HG03439 (cell line): ENCODE measurements at regions not wholly inside any gene's neighbourhood (a gene's known extent, or its start where the extent isn't known, plus 50 kb on each side); places are given as distances from the start of the nearest gene placed in this dataset.

ENCODE experiments used
- ATAC-seq: cut with Tn5 transposase; IDR thresholded peaks from one replicate; pipeline ENCODE4 v1.9.1; 2021; ENCODE audit warnings: mild to moderate bottlenecking, moderate library complexity; ENCODE audit not compliant: unreplicated experiment

DNA sequence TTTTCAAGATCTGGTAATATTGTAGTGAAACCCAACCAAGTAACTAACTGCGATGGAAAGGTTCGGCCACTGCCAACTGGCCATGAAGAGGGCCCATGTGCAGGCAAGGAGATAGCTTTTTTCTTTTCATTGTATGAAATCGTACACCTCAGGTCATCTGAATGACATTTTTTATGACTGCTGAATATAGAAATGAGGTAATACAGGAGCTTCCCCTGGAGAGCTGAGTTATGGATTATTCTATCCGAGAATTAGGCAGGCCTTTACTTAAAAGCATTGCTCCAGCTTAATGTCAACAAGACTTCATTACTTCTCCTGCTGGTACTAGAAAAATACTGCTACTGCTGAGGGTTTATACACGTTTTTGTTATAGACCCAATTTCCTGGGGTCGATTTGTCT, 1215.6 kb downstream of the EFNB2 start:
- ATAC-seq, result no peak

DNA sequence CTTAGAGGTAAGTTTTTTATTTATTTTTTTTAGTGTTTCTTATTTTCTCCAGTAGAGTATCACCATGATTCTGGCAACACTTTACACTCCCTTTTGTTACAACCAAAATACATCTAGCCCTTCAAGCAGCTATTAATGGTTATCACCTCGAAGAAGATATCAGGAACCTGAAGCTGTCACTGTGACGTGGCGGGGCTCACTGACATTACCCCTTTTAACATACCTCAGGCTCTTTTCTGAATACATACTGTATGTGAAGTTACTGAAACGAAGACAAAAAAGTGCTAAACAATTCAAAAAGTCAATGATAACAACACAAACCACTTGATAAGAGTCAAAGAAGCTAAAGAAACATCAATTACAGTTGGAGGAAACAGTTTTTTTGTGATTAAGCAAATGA, 1218.7 kb downstream of the EFNB2 start:
- no peak for ATAC-seq

DNA sequence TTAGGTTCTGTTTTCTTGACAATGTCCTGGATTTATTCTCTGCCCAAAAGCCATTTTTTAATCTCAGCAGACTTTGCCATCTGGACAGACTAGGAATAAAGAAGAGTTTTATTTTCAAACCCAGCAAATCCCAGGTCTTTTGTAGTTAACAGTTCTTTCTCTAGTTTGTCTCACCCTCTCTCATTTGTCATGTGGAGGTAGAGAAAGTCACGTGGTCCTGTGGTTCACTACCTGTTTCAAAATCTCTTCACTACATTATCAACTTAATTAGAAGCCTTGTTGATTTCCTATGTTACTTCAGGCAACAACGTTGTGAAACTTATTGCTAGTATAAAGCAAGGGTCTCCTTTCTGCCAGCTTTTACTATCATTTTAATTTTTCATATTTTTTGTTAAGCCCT, 1222.6 kb downstream of the EFNB2 start:
- ATAC-seq, result no peak

DNA sequence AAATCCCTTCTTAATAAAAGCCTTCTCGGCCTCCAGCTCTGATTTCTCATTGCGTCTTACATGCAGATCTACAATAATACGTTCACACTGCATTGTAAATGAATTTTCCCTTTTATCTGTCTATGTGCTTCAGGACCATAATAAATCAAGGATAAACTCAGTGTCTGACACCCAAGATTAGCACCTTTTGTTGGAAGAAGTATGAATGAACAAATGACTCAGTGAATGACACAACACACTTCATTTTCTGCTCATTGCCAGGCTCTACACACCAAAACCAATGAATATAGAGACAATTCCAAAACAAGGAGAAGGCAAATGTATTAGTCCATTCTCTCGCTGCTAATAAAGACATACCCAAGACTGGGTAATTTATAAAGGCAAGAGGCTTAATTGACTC, 1224.4 kb downstream of the EFNB2 start:
- no peak for ATAC-seq

DNA sequence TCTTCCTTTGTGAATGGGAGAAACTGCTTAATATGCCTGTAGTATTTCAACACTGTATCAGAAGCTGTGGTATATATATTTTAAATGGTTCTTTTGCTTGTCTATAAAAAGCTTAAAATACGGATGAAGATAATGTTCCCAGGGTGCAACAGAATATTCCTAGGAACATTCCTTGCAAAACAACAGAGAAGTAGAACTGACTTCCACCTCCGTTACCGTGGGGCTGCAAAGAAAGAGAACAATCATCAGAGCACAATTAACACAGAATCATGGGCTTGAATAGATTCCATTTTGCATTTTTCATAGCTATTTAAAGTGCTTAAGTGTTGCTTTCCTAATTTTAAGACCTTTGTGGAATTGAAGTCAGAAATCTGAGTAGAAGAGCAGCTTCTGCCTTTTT, 1227.7 kb downstream of the EFNB2 start:
- no peak for ATAC-seq

DNA sequence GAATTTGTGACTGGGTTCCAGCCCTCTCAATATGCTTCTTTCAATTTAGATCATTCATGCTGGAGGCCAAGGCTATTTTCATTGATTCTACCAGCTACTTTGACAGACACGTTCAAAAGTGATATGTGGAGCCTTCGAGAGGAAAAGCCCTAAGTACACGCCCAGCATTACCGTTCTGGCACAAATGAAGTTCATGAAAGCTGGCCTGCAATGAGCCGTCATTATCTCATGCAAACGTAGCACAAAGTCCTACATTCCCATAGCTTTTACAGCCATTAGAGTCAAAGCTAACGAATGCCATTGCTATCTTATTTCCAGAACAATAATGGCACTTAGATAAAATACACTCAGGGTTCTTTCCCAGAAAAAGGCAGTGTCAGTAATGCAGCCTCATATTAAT, 1237.6 kb downstream of the EFNB2 start:
- ATAC-seq, result no peak

DNA sequence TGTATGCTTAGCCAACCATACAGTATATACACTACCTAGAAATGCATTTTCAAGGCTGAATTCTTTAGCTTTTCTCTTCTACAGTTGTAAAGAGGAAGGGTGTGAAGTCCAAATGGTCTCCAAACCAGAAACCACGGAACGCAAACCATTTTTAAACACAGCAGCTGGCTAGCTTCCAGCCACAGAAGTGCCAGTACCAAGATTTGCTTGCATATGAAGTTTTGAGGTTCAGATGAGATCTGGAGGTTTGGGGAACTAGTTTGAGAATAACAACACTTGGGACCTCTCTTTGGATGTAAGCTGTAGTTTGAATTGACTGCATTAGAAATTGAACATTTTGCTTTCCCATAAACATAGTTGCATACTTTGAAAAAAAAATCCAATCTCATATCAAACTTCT, 1243.5 kb downstream of the EFNB2 start:
- ATAC-seq, result no peak

- no peak for ATAC-seq
These were observed 1244.9 kb downstream of the EFNB2 start for GRCh38 chr13:105290596-105290995.

DNA sequence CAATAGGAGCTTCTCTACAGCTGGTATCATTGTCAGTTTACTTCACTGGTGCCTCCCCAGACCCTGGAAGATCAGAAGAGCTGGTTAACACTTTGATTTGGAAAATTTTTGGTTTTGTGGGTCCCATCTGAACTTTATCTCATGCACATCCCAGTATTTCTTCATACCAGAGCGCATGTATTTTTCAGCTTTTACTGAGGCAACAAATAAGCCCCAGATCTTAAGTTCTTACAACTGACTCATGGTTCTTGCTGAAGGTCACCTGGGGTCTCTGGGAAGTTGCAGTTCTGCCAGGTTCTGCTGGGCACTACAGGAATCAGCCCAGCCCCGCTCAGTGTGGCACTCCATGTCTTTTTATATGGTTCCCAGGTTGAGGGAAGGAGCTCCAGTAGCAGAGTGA, 1249.9 kb downstream of the EFNB2 start:
- ATAC-seq, result no peak

- ATAC-seq, result no peak
These were observed 1252.8 kb downstream of the EFNB2 start for GRCh38 chr13:105282406-105283285.

DNA sequence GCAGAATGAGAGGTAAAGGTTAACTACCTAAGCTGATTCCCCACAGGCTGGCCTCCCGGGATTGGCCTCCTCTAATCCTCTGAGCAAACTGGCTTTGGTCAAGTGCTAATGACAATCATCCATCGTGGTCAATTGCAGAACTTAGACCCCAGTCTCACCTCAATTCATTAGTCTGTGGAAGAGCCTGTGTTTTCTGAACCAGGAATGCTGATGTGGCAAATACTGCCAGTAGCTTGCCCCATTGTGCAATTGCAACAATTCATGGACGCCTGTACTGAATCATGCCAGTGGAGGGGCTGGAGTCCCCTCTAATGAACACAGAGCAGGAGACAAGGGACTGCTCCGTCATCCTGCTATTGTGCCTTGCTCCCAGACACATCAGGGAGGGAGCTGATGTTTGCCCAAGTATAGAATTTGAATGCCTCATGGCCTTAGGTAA, 1256.5 kb downstream of the EFNB2 start:
- no peak for ATAC-seq

GRCh38 chr13:105276571-105276970, 1258.9 kb downstream of the EFNB2 start:
- no peak for ATAC-seq

GRCh38 chr13:105273665-105274222, 1261.7 kb downstream of the EFNB2 start:
- ATAC-seq, result no peak

- no peak for ATAC-seq
These were observed 1262.5 kb downstream of the EFNB2 start for GRCh38 chr13:105272660-105273631.

DNA sequence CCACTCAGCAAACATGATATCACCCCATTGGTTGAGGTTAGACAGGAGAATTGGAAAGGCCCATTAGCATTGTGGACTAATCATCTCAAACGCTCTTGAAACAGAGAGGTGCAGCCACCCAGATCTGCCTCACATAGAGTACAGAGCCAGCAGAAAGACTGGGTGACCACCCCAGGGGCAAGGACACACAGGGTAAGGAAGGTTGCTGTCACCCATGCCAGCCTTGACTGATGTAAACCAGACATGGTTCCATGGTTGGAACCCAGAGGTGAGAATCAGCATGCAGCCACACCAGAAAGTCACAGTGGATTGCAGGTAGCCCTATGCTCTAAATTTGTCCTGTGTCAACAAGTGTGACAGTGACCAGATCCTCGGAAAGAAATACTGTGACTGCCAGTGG, 1268.8 kb downstream of the EFNB2 start:
- no peak for ATAC-seq

DNA sequence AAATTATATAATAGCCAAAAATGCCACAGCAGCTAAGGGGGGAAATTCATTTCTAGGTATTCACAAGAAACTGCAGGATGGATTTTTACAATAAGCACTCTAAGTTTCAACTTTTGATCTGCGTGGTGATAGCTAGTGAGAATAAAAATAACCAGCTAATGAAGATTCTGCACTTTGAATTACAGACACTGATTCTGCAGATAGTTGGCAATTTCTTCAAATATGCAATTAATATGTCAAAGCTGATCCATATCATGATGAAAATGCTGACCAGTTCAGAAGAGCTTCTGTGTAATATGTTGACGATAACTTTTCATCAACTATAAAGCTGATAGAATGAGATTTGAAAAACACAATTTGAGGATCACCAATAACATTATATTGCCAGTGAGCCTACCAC, 1272.9 kb downstream of the EFNB2 start:
- no peak for ATAC-seq

DNA sequence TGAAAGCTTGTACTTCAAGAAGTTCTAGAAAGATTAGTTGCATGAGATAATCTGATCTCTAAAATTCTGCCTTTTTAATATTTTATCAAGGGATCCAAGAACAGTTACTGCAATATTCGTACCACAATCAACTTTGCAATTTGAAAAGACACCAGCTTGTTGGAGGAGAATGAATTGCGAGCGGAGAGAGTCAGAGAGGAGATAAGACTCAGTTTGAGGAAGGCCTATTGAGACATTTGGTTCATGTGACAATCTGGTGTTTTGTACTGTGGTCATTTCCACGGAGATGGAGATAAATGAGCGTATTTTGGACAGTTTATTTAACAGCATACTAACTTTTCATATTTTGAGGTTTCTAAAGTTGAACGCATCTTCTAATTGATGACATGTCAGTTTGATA, 1276.0 kb downstream of the EFNB2 start:
- ATAC-seq, result no peak

- ATAC-seq, result no peak
These were observed 1280.0 kb downstream of the EFNB2 start for GRCh38 chr13:105255472-105255871.

DNA sequence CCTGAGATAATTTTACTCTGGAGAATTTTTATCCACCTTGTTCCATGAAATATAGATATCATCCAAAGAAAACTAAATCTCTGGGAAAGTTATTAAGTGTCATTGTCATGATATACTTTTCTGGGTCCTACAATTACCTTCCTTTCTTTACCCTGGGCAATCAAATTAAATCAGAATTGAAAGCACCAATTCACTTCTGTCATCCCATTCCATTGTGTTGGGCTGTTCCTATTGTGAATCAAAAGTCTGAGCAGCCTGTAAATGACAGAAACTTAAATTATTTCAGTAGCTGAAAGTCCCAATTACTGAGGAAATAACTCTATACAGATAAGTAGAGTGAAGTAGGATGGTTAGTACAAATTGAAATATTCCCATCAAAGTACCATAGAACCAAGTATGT, 1284.2 kb downstream of the EFNB2 start:
- no peak for ATAC-seq

DNA sequence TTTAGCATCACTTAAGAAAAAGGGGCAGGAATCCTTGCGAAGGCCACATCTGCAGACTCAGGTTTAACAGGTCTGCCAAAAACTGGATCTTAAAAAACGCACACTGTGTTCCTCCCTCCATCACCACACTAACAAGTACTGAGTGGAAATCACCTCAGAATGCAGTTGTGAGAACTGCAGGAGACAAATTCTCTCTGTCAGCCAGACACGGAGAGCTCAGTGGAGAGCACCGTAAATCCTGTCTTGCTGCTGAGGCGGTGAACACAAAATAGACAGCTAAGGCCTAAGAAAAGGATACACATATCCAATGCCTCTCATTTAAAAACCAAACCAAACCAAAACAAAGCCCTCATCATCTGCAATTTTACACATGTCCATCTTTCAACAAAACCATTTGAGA, 1287.6 kb downstream of the EFNB2 start:
- no peak for ATAC-seq

DNA sequence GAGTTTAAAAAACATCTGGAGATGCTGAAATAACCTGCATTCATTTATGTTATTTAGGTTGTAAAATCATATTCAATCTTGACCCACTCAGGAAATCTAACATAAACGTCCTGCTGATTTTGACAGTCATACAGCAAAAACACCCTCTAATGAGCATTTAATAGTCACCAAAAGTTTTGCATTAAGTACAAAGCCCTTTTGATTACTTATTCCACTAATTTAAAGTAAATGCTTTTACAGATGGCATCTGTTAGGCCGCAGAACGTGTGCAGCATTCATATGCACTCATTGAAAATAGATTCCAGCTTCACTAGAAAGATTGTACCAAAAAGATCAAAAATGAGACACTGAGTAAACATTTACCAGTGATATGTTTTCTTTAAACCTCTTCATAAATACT, 1295.1 kb downstream of the EFNB2 start:
- ATAC-seq, result no peak
